ENCODE measurements at regions not wholly inside any gene's neighbourhood (a gene's known extent, or its start where the extent isn't known, plus 50 kb on each side); places are given as distances from the start of the nearest gene placed in this dataset.

DNA sequence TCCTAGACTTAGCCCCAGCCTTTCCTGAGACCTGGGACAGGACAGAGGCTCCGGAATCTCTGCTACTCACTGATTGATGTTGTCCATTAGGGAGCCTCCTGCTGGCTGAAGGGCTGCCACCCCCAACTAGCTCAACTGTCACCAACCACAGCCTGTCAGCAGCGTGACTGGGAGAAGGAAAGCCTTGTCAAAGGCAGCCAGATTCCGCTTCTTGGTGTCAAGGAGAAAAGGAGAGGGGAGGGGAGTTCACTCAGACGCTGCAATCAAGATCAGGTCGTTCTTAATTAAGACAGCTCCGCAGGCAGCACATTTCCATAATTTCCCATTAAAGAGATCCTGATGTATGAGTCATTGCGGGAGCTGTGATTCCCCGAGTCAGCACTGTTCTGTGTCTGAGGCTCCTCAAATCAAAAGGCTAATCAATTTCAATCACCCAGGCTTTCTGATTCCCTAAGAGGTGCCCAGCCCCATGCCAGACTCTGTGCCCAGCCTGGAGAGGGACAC, 152.8 kb upstream of the ZBED5 start:
- CTCF ChIA-PET: interaction anchor here (0.5 kb wide), 1 partner anchor 17 kb away, joined by 3 read pairs; no protein-coding TSS in a partner anchor
- Histone ChIP-seq H3K79me2 (ENCODE audit: low read depth) (no peaks in the 10 kb centered on the region), H3K9me3 (ENCODE audit: insufficient read depth, low read depth) (no peaks in the 10 kb centered on the region), H3K27ac (no peak overlapping the region), H3F3A (ENCODE audit: insufficient read depth, low read depth) (no peaks in the 10 kb centered on the region), H3K36me3 (ENCODE audit: low read depth) (no peaks in the 10 kb centered on the region), H3K9me2 (ENCODE audit: insufficient read depth) (no peaks in the 10 kb centered on the region), H2AFZ (no peak overlapping the region), H3K4me3 (no peak overlapping the region), H3K27me3 (ENCODE audit: insufficient read depth, low read depth) (no peaks in the 10 kb centered on the region), H3K4me2 (peak overlapping the region; percentile 31; the same call in 1 of the 2 replicates), H4K20me1 (ENCODE audit: insufficient read depth) (no peaks in the 10 kb centered on the region), H3K4me1 (replicated peaks; ENCODE audit: insufficient read depth) (no peaks in the 10 kb centered on the region)
- BruUV-seq (replicated peaks): no TSS peak
- POLR2A ChIA-PET (ENCODE audit: unreplicated experiment): no interaction called here
- no peak for DNase-seq
- intact Hi-C loops (cut with micrococcal nuclease; ENCODE audit: unreplicated experiment): no loop called here
- TF ChIP-seq EZH2 (IDR thresholded peaks at IDR 0.05; ENCODE audit: low read depth): no peak
- TF ChIP-seq, protein P1, sequence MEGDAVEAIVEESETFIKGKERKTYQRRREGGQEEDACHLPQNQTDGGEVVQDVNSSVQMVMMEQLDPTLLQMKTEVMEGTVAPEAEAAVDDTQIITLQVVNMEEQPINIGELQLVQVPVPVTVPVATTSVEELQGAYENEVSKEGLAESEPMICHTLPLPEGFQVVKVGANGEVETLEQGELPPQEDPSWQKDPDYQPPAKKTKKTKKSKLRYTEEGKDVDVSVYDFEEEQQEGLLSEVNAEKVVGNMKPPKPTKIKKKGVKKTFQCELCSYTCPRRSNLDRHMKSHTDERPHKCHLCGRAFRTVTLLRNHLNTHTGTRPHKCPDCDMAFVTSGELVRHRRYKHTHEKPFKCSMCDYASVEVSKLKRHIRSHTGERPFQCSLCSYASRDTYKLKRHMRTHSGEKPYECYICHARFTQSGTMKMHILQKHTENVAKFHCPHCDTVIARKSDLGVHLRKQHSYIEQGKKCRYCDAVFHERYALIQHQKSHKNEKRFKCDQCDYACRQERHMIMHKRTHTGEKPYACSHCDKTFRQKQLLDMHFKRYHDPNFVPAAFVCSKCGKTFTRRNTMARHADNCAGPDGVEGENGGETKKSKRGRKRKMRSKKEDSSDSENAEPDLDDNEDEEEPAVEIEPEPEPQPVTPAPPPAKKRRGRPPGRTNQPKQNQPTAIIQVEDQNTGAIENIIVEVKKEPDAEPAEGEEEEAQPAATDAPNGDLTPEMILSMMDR (conservative IDR thresholded peaks at IDR 0.05): no peak

DNA sequence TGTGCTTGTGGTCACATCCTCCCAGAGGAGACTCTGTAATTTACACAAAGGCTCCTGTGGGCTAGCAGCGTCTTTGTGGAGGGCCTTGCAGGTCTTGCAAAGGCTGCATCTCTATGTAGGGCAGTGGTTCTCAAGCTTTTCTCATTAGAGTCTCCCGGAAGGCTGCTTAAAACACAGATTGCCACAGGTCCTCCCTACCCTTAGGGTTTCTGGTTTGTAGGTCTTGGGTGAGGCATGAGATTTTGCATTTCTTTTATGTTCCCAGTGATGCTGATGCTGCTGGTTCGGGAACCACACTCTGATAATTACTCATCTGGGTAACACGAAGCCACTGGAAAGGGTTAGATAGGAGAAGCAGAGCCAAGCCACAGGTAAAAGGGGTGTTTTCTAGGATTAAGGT, 151.3 kb upstream of the ZBED5 start:
- H3K9me3 ChIP-seq (ENCODE audit: insufficient read depth, low read depth): no peaks in the 10 kb centered on the region
- no peaks in the 10 kb centered on the region for H3K79me2 ChIP-seq (ENCODE audit: low read depth)
- ChIA-PET CTCF (no interaction called here), POLR2A (ENCODE audit: unreplicated experiment) (no interaction called here)
- intact Hi-C loops (cut with micrococcal nuclease; ENCODE audit: unreplicated experiment): no loop called here
- H2AFZ ChIP-seq: no peak overlapping the region
- TF ChIP-seq, protein P1 (conservative IDR thresholded peaks at IDR 0.05): no peak
- no peak for TF ChIP-seq EZH2 (IDR thresholded peaks at IDR 0.05; ENCODE audit: low read depth)
- H3K4me3 ChIP-seq: no peak overlapping the region
- no TSS peak for BruUV-seq (replicated peaks)
- no peaks in the 10 kb centered on the region for H4K20me1 ChIP-seq (ENCODE audit: insufficient read depth)
- H3K4me1 ChIP-seq (replicated peaks; ENCODE audit: insufficient read depth): no peaks in the 10 kb centered on the region
- no peaks in the 10 kb centered on the region for H3K9me2 ChIP-seq (ENCODE audit: insufficient read depth)
- DNase-seq: no peak
- no peak overlapping the region for H3K4me2 ChIP-seq
- H3K36me3 ChIP-seq (ENCODE audit: low read depth): no peaks in the 10 kb centered on the region
- H3K27ac ChIP-seq: no peak overlapping the region
- no peaks in the 10 kb centered on the region for H3F3A ChIP-seq (ENCODE audit: insufficient read depth, low read depth)
- H3K27me3 ChIP-seq (ENCODE audit: insufficient read depth, low read depth): no peaks in the 10 kb centered on the region

DNA sequence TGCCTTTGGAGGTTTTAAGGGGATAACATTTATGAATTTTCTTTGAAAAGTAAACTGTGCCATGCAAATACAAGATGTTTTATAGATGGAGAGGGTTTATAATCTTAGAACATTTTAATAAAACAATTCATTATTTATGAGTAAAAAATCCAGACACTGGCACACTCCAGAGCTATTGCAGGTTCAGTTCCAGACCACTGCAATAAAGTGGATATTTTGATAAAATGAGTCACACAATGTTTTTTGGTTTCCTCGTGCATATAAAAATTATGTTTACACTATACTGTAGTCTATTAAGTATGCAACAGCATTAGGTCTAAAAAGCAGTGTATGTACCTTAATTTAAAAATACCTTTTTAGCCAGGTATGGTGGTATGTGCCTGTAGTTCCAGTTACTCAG, 146.2 kb upstream of the ZBED5 start:
- Histone ChIP-seq H3K9me3 (ENCODE audit: insufficient read depth, low read depth) (no peaks in the 10 kb centered on the region), H3K9me2 (ENCODE audit: insufficient read depth) (no peaks in the 10 kb centered on the region), H3F3A (ENCODE audit: insufficient read depth, low read depth) (no peaks in the 10 kb centered on the region), H3K27me3 (ENCODE audit: insufficient read depth, low read depth) (peaks cover 4% of the 10 kb centered on the region; the same call in 1 of the 2 replicates), H3K4me2 (no peak overlapping the region), H2AFZ (no peak overlapping the region), H3K36me3 (ENCODE audit: low read depth) (no peaks in the 10 kb centered on the region), H3K27ac (no peak overlapping the region), H3K4me3 (no peak overlapping the region), H3K79me2 (ENCODE audit: low read depth) (no peaks in the 10 kb centered on the region), H3K4me1 (replicated peaks; ENCODE audit: insufficient read depth) (no peaks in the 10 kb centered on the region), H4K20me1 (ENCODE audit: insufficient read depth) (no peaks in the 10 kb centered on the region)
- no peak for TF ChIP-seq EZH2 (IDR thresholded peaks at IDR 0.05; ENCODE audit: low read depth)
- TF ChIP-seq, protein P1 (conservative IDR thresholded peaks at IDR 0.05): no peak
- no peak for DNase-seq
- intact Hi-C loops (cut with micrococcal nuclease; ENCODE audit: unreplicated experiment): no loop called here
- CTCF ChIA-PET: no interaction called here
- no TSS peak for BruUV-seq (replicated peaks)
- POLR2A ChIA-PET (ENCODE audit: unreplicated experiment): no interaction called here
